Hematopoietic multipotent progenitor cell treated with erythropoietin and hydrocortisone succinate and interleukin-3 and kit ligand, for 6 days (in vitro differentiated cells): ENCODE measurements at regions not wholly inside any gene's neighbourhood (a gene's known extent, or its start where the extent isn't known, plus 50 kb on each side); places are given as distances from the start of the nearest gene placed in this dataset.
"Not testable (repeated sequence)": the region's sequence is repeated elsewhere in the genome, so short reads cannot be mapped to it uniquely, and the experiment has no call there.

Experiments
- DNase-seq: peaks from one replicate; pipeline ENCODE4 v3.0.0-alpha.2; 2015

DNA sequence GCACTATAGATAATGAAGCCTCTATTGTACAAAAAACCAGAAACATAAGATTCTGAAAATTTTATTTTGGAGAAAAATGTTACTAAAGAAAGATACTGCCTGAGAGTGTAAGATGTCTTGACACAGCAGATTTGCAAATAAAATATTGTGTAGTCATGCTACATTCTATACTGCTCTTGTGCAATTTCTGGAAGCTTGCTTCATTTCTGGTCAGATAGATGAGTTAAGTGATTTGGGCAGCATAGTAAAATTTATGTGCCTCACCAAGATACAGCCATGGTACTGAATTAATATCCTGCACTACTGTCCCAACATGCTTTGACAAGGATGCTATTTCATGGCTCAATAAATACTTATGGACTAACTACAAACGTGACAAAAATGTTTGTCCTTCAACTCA, 55.1 kb upstream of the STARD13 start:
- peak; percentile 68 for DNase-seq

DNA sequence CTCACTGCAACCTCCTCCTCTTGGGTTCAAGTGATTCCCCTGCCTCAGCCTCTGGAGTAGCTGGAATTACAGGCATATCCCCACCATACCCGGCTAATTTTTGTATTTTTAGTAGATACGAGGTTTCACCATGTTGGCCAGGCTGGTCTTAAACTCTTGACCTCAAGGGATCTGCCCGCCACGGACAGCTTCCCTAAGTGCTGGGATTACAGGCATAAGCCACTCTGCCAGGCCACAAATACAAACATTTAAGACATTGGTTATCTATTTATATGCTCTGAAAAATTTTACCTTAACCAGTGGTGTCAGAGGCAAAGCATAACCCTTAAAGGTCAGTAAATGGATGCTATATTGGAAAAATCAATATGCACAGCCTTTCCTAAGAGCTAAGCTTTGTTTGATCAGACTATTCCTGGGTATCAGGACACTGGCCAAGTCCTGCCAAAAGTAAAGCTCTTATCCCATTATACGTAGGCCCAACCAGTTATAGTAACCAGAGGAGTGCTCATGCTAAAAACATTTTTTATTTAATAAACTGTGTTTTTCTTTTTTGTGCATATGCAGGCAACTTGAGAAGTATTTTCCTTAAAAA, 56.4 kb upstream of the STARD13 start:
- no peak for DNase-seq

GRCh38 chr13:33345842-33346241, 60.3 kb upstream of the STARD13 start:
- no peak for DNase-seq

- no peak for DNase-seq
These were observed 62.3 kb upstream of the STARD13 start for GRCh38 chr13:33347861-33348260.

- no peak for DNase-seq
These were observed 62.8 kb upstream of the STARD13 start for GRCh38 chr13:33348366-33348765.

DNA sequence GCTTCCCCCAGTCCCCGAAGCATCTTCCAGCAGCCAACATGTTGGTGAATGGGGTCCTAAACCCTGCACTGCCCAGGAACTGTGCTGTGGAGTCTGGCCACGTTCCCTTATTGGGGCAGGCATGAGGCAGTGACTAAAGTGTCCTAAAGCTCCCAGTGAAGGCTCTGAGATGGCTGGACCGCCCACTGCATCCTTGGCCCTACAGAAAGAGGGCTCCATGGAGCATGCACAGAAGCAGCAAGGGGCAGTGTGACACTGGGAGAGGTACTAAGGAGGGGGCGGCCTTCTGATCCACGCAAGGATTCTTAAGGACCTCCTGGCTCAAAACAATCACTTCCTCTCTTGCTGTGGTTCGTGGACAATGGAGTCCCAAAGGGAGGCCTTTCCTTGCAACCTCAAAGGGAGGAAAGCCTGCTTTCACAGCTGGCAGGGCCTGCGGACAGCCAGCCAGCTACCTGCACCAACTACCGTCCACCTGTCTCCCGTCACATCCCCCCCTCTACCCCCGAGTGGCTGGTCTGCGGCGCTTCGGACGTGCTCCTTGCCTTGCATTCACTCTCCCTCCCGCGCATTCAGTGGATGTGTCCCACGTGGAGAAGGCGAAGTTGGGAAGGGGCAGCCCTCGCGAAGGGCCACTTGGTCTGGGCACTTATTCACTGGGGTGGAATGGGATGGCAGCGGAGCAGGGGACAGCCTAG, 63.9 kb upstream of the STARD13 start:
- no peak for DNase-seq

- DNase-seq = peak; percentile 52
These were observed 64.7 kb upstream of the STARD13 start for GRCh38 chr13:33349986-33350826.

DNA sequence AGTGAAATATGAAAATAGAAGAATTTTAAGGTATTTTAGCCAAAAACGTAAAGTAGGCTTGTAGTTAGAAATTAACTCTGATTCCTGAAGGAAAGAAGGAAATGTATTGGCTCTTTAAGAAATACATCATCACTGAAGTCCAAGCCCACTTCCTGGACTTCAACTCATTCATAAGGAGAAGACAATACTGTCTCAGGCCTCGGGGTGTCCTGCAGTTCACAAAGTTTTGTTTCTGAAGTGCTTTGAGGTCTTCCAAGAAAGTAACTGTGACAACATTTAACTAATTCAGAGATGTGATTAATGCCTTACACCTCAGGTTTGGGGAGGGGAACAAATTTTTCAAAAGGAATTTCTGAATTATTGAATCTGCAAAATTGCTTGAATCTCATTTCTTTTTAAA, 65.8 kb upstream of the STARD13 start:
- DNase-seq = peak; percentile 43

- no peak for DNase-seq
These were observed 66.5 kb upstream of the STARD13 start for GRCh38 chr13:33352041-33352440.

GRCh38 chr13:33352526-33352925, 67.0 kb upstream of the STARD13 start:
- DNase-seq = no peak

- DNase-seq = peak; percentile 74
These were observed 67.7 kb upstream of the STARD13 start for GRCh38 chr13:33353210-33353609.

- no peak for DNase-seq
These were observed 68.1 kb upstream of the STARD13 start for GRCh38 chr13:33353646-33354045.

GRCh38 chr13:33355201-33355895, 69.8 kb upstream of the STARD13 start:
- DNase-seq = peak; percentile 16

GRCh38 chr13:33358076-33358475, 72.5 kb upstream of the STARD13 start:
- DNase-seq = not testable (repeated sequence)

GRCh38 chr13:33362986-33363727, 77.6 kb upstream of the STARD13 start:
- peak; percentile 72 for DNase-seq

DNA sequence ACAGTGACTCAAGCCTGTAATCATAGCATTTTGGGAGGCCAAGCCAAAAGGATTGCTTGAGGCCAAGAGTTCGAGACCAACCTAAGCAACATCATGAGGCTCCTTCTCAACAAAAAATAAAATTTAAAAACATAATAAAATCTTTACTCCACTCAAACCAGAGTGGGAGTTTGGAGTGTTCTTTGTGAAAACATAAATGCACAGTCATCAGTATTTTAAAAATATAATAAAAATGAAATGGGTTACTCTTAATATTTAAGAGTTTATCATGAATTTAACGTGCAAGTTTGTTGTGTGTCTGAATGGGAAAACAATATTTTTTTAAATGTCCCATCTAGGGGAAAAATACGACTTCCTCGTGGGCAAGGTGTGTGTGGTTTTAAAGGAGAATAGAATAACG, 78.6 kb upstream of the STARD13 start:
- no peak for DNase-seq

GRCh38 chr13:33366469-33367062, 81.0 kb upstream of the STARD13 start:
- DNase-seq = no peak

- no peak for DNase-seq
These were observed 81.8 kb upstream of the STARD13 start for GRCh38 chr13:33367171-33367895.

DNA sequence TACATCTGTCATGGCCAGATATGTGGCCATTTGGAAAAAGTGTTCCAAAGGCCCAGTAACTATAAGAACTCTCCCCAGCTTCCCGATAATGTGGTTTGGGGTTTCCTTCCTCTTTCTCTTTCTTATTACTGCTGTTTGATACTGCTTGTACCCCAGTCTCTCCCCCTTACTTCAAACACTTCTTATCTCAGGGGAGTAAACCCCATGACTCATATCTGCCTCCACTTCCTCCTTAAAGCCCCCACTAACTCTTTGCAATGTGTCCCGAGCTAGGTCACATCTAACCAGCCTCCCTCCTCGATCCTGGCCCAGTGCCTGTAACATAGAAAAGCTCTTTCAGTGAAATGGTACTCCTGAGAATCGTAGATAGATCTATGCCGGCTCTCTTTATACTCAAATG, 82.4 kb upstream of the STARD13 start:
- peak; percentile 91 for DNase-seq

DNA sequence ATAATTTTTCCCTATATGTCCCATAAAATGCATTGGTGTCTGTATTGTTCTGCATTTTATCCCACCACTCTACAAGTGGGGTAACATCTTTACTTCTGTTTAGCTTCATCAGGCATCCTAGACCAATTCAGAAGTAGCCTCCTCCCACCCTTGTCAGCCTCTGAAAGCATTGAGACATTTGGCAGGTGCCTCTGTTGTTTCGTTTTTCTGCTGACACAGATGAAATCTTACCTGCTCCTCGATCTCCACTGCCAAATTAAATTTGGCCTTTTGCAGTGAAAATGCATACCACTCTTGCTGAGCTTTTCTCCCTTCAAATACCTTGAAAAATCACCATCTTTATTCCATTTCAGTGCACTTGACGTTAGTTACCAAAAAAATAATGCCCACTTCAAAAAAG, 83.5 kb upstream of the STARD13 start:
- DNase-seq = no peak

- DNase-seq = no peak
These were observed 86.8 kb upstream of the STARD13 start for GRCh38 chr13:33372251-33372919.
